ENCODE measurements at regions not wholly inside any gene's neighbourhood (a gene's known extent, or its start where the extent isn't known, plus 50 kb on each side); places are given as distances from the start of the nearest gene placed in this dataset.
A peak's percentile ranks its signal among the peaks of the same experiment; 100 is the strongest.

DNA sequence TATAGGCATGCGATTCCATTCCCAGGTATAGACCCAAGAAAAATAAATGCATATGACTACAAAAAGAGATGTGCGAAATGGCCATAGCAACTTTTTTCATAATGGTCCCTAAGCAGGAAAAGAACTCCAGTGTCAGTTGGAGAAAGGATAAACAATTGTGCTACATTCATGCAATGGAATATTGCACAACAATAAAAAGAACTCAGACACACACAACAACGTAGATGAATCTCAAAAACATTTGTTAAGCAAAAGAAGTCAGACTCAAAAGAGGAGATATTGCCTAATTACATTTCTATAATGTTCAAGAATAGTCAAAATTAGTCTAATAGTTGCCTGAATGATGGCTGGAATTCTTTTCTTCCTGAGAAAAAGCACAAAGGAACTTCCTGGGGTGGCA lies 141.1 kb upstream of the GLI3 start:
- Histone ChIP-seq H3K9me3 (ENCODE audit: low read length) (no peaks in the 10 kb centered on the region), H3K27ac (ENCODE audit: low read length) (no peak overlapping the region), H3F3A (ENCODE audit: insufficient read depth, low read length, poor library complexity, severe bottlenecking) (peaks cover 4% of the 10 kb centered on the region), H3K9me2 (ENCODE audit: insufficient read depth, low read length) (no peaks in the 10 kb centered on the region), H3K4me3 (ENCODE audit: low read length) (no peak overlapping the region), H3K4me2 (ENCODE audit: low read length) (no peak overlapping the region), H4K20me1 (ENCODE audit: insufficient read depth) (no peaks in the 10 kb centered on the region), H3K27me3 (ENCODE audit: insufficient read depth, low read depth, low read length) (no peaks in the 10 kb centered on the region), H3K79me2 (replicated peaks; ENCODE audit: insufficient read depth, low read length) (no peaks in the 10 kb centered on the region), H3K9ac (ENCODE audit: low read length) (no peak overlapping the region), H2AFZ (ENCODE audit: low read depth, low read length) (no peak overlapping the region), H3K36me3 (ENCODE audit: insufficient read depth, low read length) (no peaks in the 10 kb centered on the region)
- TF ChIP-seq RAD21 (conservative IDR thresholded peaks at IDR 0.05): no peak
- TF ChIP-seq, protein P1, sequence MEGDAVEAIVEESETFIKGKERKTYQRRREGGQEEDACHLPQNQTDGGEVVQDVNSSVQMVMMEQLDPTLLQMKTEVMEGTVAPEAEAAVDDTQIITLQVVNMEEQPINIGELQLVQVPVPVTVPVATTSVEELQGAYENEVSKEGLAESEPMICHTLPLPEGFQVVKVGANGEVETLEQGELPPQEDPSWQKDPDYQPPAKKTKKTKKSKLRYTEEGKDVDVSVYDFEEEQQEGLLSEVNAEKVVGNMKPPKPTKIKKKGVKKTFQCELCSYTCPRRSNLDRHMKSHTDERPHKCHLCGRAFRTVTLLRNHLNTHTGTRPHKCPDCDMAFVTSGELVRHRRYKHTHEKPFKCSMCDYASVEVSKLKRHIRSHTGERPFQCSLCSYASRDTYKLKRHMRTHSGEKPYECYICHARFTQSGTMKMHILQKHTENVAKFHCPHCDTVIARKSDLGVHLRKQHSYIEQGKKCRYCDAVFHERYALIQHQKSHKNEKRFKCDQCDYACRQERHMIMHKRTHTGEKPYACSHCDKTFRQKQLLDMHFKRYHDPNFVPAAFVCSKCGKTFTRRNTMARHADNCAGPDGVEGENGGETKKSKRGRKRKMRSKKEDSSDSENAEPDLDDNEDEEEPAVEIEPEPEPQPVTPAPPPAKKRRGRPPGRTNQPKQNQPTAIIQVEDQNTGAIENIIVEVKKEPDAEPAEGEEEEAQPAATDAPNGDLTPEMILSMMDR (IDR thresholded peaks at IDR 0.05; ENCODE audit: poor library complexity, severe bottlenecking): no peak
- no peak for TF ChIP-seq MXI1 (conservative IDR thresholded peaks at IDR 0.05; ENCODE audit: poor library complexity, severe bottlenecking)
- no peak for TF ChIP-seq TAF1 (IDR thresholded peaks at IDR 0.05; ENCODE audit: low read depth)

DNA sequence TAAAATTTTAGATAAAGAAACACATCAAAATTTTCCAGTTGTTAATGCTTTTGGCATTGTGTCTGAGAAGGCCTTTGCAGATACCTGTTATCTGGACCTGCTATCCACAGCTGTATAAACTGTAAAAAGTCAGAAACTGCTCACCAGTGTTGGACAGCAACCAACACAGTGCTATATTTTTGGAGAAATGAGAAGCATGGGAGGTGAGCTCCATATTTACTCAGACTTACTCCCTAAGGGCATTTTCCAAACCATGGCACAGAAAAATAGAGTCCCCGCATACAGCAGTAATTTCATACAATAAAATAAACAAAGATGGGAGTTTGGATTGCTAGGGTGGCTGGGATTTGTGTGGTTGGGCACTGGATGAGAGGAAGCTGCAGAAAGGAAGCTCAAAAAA lies 136.3 kb upstream of the GLI3 start:
- peaks cover 4% of the 10 kb centered on the region for H3F3A ChIP-seq (ENCODE audit: insufficient read depth, low read length, poor library complexity, severe bottlenecking)
- no peaks in the 10 kb centered on the region for H3K9me2 ChIP-seq (ENCODE audit: insufficient read depth, low read length)
- H3K79me2 ChIP-seq (replicated peaks; ENCODE audit: insufficient read depth, low read length): no peaks in the 10 kb centered on the region
- peak overlapping the region; percentile 14 for H3K9ac ChIP-seq (ENCODE audit: low read length)
- no peak overlapping the region for H2AFZ ChIP-seq (ENCODE audit: low read depth, low read length)
- no peak overlapping the region for H3K4me3 ChIP-seq (ENCODE audit: low read length)
- no peaks in the 10 kb centered on the region for H4K20me1 ChIP-seq (ENCODE audit: insufficient read depth)
- H3K4me2 ChIP-seq (ENCODE audit: low read length): no peak overlapping the region
- TF ChIP-seq EZH2 (IDR thresholded peaks at IDR 0.05; ENCODE audit: borderline replicate concordance, insufficient read depth, low read length, poor library complexity, severe bottlenecking) (no peak), RAD21 (conservative IDR thresholded peaks at IDR 0.05) (no peak), POLR2AphosphoS5 (IDR thresholded peaks at IDR 0.05) (no peak), EP300 (conservative IDR thresholded peaks at IDR 0.05; ENCODE audit: poor library complexity, severe bottlenecking) (no peak), SMC3 (conservative IDR thresholded peaks at IDR 0.05; ENCODE audit: poor library complexity) (no peak), MXI1 (conservative IDR thresholded peaks at IDR 0.05; ENCODE audit: poor library complexity, severe bottlenecking) (no peak), TAF1 (IDR thresholded peaks at IDR 0.05; ENCODE audit: low read depth) (no peak)
- TF ChIP-seq, protein P1 (IDR thresholded peaks at IDR 0.05; ENCODE audit: poor library complexity, severe bottlenecking): no peak
- TF ChIP-seq, protein P2, sequence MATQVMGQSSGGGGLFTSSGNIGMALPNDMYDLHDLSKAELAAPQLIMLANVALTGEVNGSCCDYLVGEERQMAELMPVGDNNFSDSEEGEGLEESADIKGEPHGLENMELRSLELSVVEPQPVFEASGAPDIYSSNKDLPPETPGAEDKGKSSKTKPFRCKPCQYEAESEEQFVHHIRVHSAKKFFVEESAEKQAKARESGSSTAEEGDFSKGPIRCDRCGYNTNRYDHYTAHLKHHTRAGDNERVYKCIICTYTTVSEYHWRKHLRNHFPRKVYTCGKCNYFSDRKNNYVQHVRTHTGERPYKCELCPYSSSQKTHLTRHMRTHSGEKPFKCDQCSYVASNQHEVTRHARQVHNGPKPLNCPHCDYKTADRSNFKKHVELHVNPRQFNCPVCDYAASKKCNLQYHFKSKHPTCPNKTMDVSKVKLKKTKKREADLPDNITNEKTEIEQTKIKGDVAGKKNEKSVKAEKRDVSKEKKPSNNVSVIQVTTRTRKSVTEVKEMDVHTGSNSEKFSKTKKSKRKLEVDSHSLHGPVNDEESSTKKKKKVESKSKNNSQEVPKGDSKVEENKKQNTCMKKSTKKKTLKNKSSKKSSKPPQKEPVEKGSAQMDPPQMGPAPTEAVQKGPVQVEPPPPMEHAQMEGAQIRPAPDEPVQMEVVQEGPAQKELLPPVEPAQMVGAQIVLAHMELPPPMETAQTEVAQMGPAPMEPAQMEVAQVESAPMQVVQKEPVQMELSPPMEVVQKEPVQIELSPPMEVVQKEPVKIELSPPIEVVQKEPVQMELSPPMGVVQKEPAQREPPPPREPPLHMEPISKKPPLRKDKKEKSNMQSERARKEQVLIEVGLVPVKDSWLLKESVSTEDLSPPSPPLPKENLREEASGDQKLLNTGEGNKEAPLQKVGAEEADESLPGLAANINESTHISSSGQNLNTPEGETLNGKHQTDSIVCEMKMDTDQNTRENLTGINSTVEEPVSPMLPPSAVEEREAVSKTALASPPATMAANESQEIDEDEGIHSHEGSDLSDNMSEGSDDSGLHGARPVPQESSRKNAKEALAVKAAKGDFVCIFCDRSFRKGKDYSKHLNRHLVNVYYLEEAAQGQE (IDR thresholded peaks at IDR 0.05; ENCODE audit: borderline replicate concordance): no peak
- H3K36me3 ChIP-seq (ENCODE audit: insufficient read depth, low read length): no peaks in the 10 kb centered on the region
- peak overlapping the region; percentile 83 for H3K27ac ChIP-seq (ENCODE audit: low read length)
- H3K9me3 ChIP-seq (ENCODE audit: low read length): no peaks in the 10 kb centered on the region
- H3K27me3 ChIP-seq (ENCODE audit: insufficient read depth, low read depth, low read length): no peaks in the 10 kb centered on the region

All from neural cell (in vitro differentiated cells).